ENCODE measurements at regions not wholly inside any gene's neighbourhood (a gene's known extent, or its start where the extent isn't known, plus 50 kb on each side); places are given as distances from the start of the nearest gene placed in this dataset.

GRCh38 chr2:52258038-52258437 lies 1226.1 kb upstream of the NRXN1 start:
- Histone ChIP-seq H3K4me1 (ENCODE audit: control insufficient read depth, insufficient read depth, low read length) (no peaks in the 10 kb centered on the region), H3K4me3 (ENCODE audit: low read length) (no peak overlapping the region), H3K27me3 (ENCODE audit: control insufficient read depth, insufficient read depth, low read length, poor library complexity, severe bottlenecking) (no peaks in the 10 kb centered on the region), H3K36me3 (ENCODE audit: control insufficient read depth, insufficient read depth, low read length) (no peaks in the 10 kb centered on the region), H3K27ac (ENCODE audit: low read depth, low read length) (no peak overlapping the region), H3K9ac (ENCODE audit: extremely low read depth, low read length, poor library complexity, severe bottlenecking) (no peak overlapping the region), H3K9me3 (ENCODE audit: control insufficient read depth, low read length) (no peaks in the 10 kb centered on the region)
- Mint-ChIP-seq H3K27ac (no peak overlapping the region), H3K9me3 (peaks cover 21% of the 10 kb centered on the region), H3K4me3 (no peak overlapping the region), H3K27me3 (ENCODE audit: insufficient read depth) (no peaks in the 10 kb centered on the region), H3K4me1 (no peaks in the 10 kb centered on the region), H3K36me3 (ENCODE audit: low read depth) (peaks cover 3% of the 10 kb centered on the region)
- no peak for DNase-seq
- no peak for TF ChIP-seq CTCF (conservative IDR thresholded peaks at IDR 0.05)
- 80% methylated on average over 1 of the region's 1 CpG; no CpG with 5 or more reads in 1 of the 2 experiments for WGBS, 2 experiments (ENCODE audit: insufficient coverage in 1 of 2, insufficient read length in 1 of 2)

- no peak for DNase-seq
- H3K4me1 ChIP-seq (ENCODE audit: control insufficient read depth, insufficient read depth, low read length) = no peaks in the 10 kb centered on the region
- Mint-ChIP-seq H3K27me3 (ENCODE audit: insufficient read depth) (no peaks in the 10 kb centered on the region), H3K27ac (no peak overlapping the region), H3K4me1 (no peaks in the 10 kb centered on the region), H3K9me3 (peaks cover 21% of the 10 kb centered on the region), H3K4me3 (no peak overlapping the region), H3K36me3 (ENCODE audit: low read depth) (peaks cover 3% of the 10 kb centered on the region)
- no peak overlapping the region for H3K27ac ChIP-seq (ENCODE audit: low read depth, low read length)
- no peak overlapping the region for H3K9ac ChIP-seq (ENCODE audit: extremely low read depth, low read length, poor library complexity, severe bottlenecking)
- 94 to 95% methylated on average over 2 to 4 of the region's 5 CpGs for WGBS, 2 experiments (ENCODE audit: insufficient coverage in 1 of 2, insufficient read length in 1 of 2)
- H3K9me3 ChIP-seq (ENCODE audit: control insufficient read depth, low read length) = no peaks in the 10 kb centered on the region
- H3K27me3 ChIP-seq (ENCODE audit: control insufficient read depth, insufficient read depth, low read length, poor library complexity, severe bottlenecking) = no peaks in the 10 kb centered on the region
- no peak for TF ChIP-seq CTCF (conservative IDR thresholded peaks at IDR 0.05)
- H3K36me3 ChIP-seq (ENCODE audit: control insufficient read depth, insufficient read depth, low read length) = no peaks in the 10 kb centered on the region
- no peak overlapping the region for H3K4me3 ChIP-seq (ENCODE audit: low read length)
Observed at GRCh38 chr2:52253416-52253980, 1221.6 kb upstream of the NRXN1 start.

GRCh38 chr2:52238782-52239181 lies 1206.8 kb upstream of the NRXN1 start:
- Mint-ChIP-seq H3K27ac (no peak overlapping the region), H3K4me3 (no peak overlapping the region)
- peak; percentile 58 for DNase-seq

More at GRCh38 chr2:52238782-52239181, 1206.8 kb upstream of the NRXN1 start:
- no peak overlapping the region for H3K27ac ChIP-seq (ENCODE audit: low read depth, low read length)
- H3K27me3 Mint-ChIP-seq (ENCODE audit: insufficient read depth) = no peaks in the 10 kb centered on the region
- H3K4me3 ChIP-seq (ENCODE audit: low read length) = no peak overlapping the region
- H3K36me3 ChIP-seq (ENCODE audit: control insufficient read depth, insufficient read depth, low read length) = no peaks in the 10 kb centered on the region
- no peaks in the 10 kb centered on the region for H3K9me3 ChIP-seq (ENCODE audit: control insufficient read depth, low read length)
- no peak for TF ChIP-seq CTCF (conservative IDR thresholded peaks at IDR 0.05)
- H3K27me3 ChIP-seq (ENCODE audit: control insufficient read depth, insufficient read depth, low read length, poor library complexity, severe bottlenecking) = no peaks in the 10 kb centered on the region
- no peaks in the 10 kb centered on the region for H3K36me3 Mint-ChIP-seq (ENCODE audit: low read depth)
- H3K4me1 ChIP-seq (ENCODE audit: control insufficient read depth, insufficient read depth, low read length) = no peaks in the 10 kb centered on the region
- H3K4me1 Mint-ChIP-seq = peaks cover 5% of the 10 kb centered on the region
- H3K9me3 Mint-ChIP-seq = peaks cover 1% of the 10 kb centered on the region
- no peak overlapping the region for H3K9ac ChIP-seq (ENCODE audit: extremely low read depth, low read length, poor library complexity, severe bottlenecking)
- 78% methylated on average over 1 of the region's 1 CpG; no CpG with 5 or more reads in 1 of the 2 experiments for WGBS, 2 experiments (ENCODE audit: insufficient coverage in 1 of 2, insufficient read length in 1 of 2)
